ENCODE measurements at regions not wholly inside any gene's neighbourhood (a gene's known extent, or its start where the extent isn't known, plus 50 kb on each side); places are given as distances from the start of the nearest gene placed in this dataset.

- TF ChIP-seq MEIS1 (CRISPR knock-in tag; IDR thresholded peaks at IDR 0.05; ENCODE audit: borderline replicate concordance) (no peak), ZEB2 (tag by site-specific recombination; IDR thresholded peaks at IDR 0.05) (no peak), GLI4 (tag by site-specific recombination; IDR thresholded peaks at IDR 0.05) (no peak), OSR2 (tag by site-specific recombination; IDR thresholded peaks at IDR 0.05) (no peak), SP3 (tag by site-specific recombination; IDR thresholded peaks at IDR 0.05) (no peak), ZNF157 (tag by site-specific recombination; IDR thresholded peaks at IDR 0.05) (no peak), CTCF (tag by site-specific recombination; IDR thresholded peaks at IDR 0.05) (no peak), KLF10 (tag by site-specific recombination; IDR thresholded peaks at IDR 0.05) (no peak), ZBTB21 (tag by site-specific recombination; IDR thresholded peaks at IDR 0.05) (no peak), ZFP3 (tag by site-specific recombination; IDR thresholded peaks at IDR 0.05; ENCODE audit: low read depth) (no peak), ZNF138 (tag by site-specific recombination; IDR thresholded peaks at IDR 0.05; ENCODE audit: borderline replicate concordance) (no peak), ZNF121 (tag by site-specific recombination; IDR thresholded peaks at IDR 0.05) (no peak), BCL11A (tag by site-specific recombination; IDR thresholded peaks at IDR 0.05; ENCODE audit: low read depth) (no peak), REST (tag by site-specific recombination; IDR thresholded peaks at IDR 0.05) (no peak)
These were observed 133.6 kb upstream of the VWC2 start for GRCh38 chr7:49639808-49640207.

Measured in HEK293 (cell line).